Nephron (organoid): ENCODE measurements at regions not wholly inside any gene's neighbourhood (a gene's known extent, or its start where the extent isn't known, plus 50 kb on each side); places are given as distances from the start of the nearest gene placed in this dataset.

ENCODE experiments used
- H3K27ac Mint-ChIP-seq, 3 experiments: 2 replicates each; pipeline ENCODE4 v1.8.0; 2020; ENCODE audit warnings: mixed read lengths in 3 of 3, mild to moderate bottlenecking in 2 of 3, moderate library complexity in 1 of 3
- H3K27me3 Mint-ChIP-seq: 2 replicates; pipeline ENCODE4 v1.8.0; 2021; ENCODE audit warnings: low read depth, mild to moderate bottlenecking, moderate library complexity, mixed read lengths
- H3K36me3 Mint-ChIP-seq: 2 replicates; pipeline ENCODE4 v1.8.0; 2020; ENCODE audit warnings: low read depth, mixed read lengths
- H3K4me1 Mint-ChIP-seq: 2 replicates; pipeline ENCODE4 v1.8.0; 2020; ENCODE audit warnings: mixed read lengths
- H3K4me3 Mint-ChIP-seq, 3 experiments: 2 replicates each; pipeline ENCODE4 v1.8.0; 2020; ENCODE audit warnings: mild to moderate bottlenecking in 3 of 3, mixed read lengths in 3 of 3, moderate library complexity in 2 of 3
- H3K9me3 Mint-ChIP-seq: 2 replicates; pipeline ENCODE4 v1.8.0; 2020; ENCODE audit warnings: mixed read lengths
- CTCF ChIP-seq, 3 experiments: fragments of 200-600 bp; sonication (generic); IDR thresholded peaks; one replicate each; pipeline ENCODE4 v1.5.0; 2021; ENCODE audit warnings: antibody characterized with exemption in 3 of 3; ENCODE audit not compliant: unreplicated experiment in 3 of 3

- Mint-ChIP-seq H3K4me3 (no peak overlapping the region), H3K36me3 (no peaks in the 10 kb centered on the region), H3K27ac (peak overlapping the region in 1 of 3 experiments; percentile 56), H3K9me3 (no peaks in the 10 kb centered on the region), H3K27me3 (peaks cover 18% of the 10 kb centered on the region), H3K4me1 (peaks cover 15% of the 10 kb centered on the region)
- TF ChIP-seq CTCF (IDR thresholded peaks at IDR 0.05; ENCODE audit: unreplicated experiment in 3 of 3), result no peak
These were observed 271.7 kb upstream of the TLE4 start for GRCh38 chr9:79300068-79300467.

- peak overlapping the region in 2 of 3 experiments; percentile 18 to 55 for H3K27ac Mint-ChIP-seq
- TF ChIP-seq CTCF (IDR thresholded peaks at IDR 0.05; ENCODE audit: unreplicated experiment in 3 of 3), result no peak
These were observed 270.7 kb upstream of the TLE4 start for GRCh38 chr9:79301085-79301484.

GRCh38 chr9:79301551-79302391, 270.0 kb upstream of the TLE4 start:
- no peak for TF ChIP-seq CTCF (IDR thresholded peaks at IDR 0.05; ENCODE audit: unreplicated experiment in 3 of 3)
- Mint-ChIP-seq H3K4me1 (peaks cover 15% of the 10 kb centered on the region), H3K4me3 (no peak overlapping the region), H3K27me3 (peaks cover 16% of the 10 kb centered on the region), H3K36me3 (no peaks in the 10 kb centered on the region), H3K27ac (peak overlapping the region in 1 of 3 experiments; percentile 8), H3K9me3 (no peaks in the 10 kb centered on the region)

More at GRCh38 chr9:79301085-79301484, 270.7 kb upstream of the TLE4 start:
- H3K9me3 Mint-ChIP-seq, result no peaks in the 10 kb centered on the region
- H3K27me3 Mint-ChIP-seq, result peaks cover 18% of the 10 kb centered on the region
- peaks cover 15% of the 10 kb centered on the region for H3K4me1 Mint-ChIP-seq
- H3K36me3 Mint-ChIP-seq, result no peaks in the 10 kb centered on the region
- no peak overlapping the region for H3K4me3 Mint-ChIP-seq

GRCh38 chr9:79302569-79302968, 269.2 kb upstream of the TLE4 start:
- no peaks in the 10 kb centered on the region for H3K9me3 Mint-ChIP-seq
- TF ChIP-seq CTCF (IDR thresholded peaks at IDR 0.05; ENCODE audit: unreplicated experiment in 3 of 3), result no peak
- H3K36me3 Mint-ChIP-seq, result no peaks in the 10 kb centered on the region
- peaks cover 13% of the 10 kb centered on the region for H3K27me3 Mint-ChIP-seq
- no peak overlapping the region for H3K4me3 Mint-ChIP-seq
- H3K4me1 Mint-ChIP-seq, result peaks cover 15% of the 10 kb centered on the region
- no peak overlapping the region for H3K27ac Mint-ChIP-seq

- no peak for TF ChIP-seq CTCF (IDR thresholded peaks at IDR 0.05; ENCODE audit: unreplicated experiment in 3 of 3)
- no peak overlapping the region for H3K27ac Mint-ChIP-seq
- no peaks in the 10 kb centered on the region for H3K4me1 Mint-ChIP-seq
- no peaks in the 10 kb centered on the region for H3K9me3 Mint-ChIP-seq
- no peaks in the 10 kb centered on the region for H3K36me3 Mint-ChIP-seq
- H3K4me3 Mint-ChIP-seq, result no peak overlapping the region
- peaks cover 10% of the 10 kb centered on the region for H3K27me3 Mint-ChIP-seq
These were observed 263.8 kb upstream of the TLE4 start for GRCh38 chr9:79308012-79308411.
